Esophagus squamous epithelium (tissue), 5 donors: ENCODE measurements at regions not wholly inside any gene's neighbourhood (a gene's known extent, or its start where the extent isn't known, plus 50 kb on each side); places are given as distances from the start of the nearest gene placed in this dataset.

ENCODE experiments used
- DNase-seq: peaks from one replicate; lab custom pipeline; 2025; lab: John Stamatoyannopoulos, UW
- H3K27ac ChIP-seq, 4 donors: fragments of 200-600 bp; sonication (generic); one replicate each; pipeline ENCODE4 v1.5.1; 2016 to 2019; ENCODE audit warnings: mild to moderate bottlenecking in 1 of 4
- H3K27me3 ChIP-seq, 4 donors: fragments of 200-600 bp; sonication (generic); 1 replicate in 3 of 4; 2 replicates in 1 of 4; pipeline versions ENCODE4 v1.5.1 to v1.6.0; 2017 to 2021; ENCODE audit warnings: antibody characterized with exemption in 1 of 4
- H3K36me3 ChIP-seq, 3 donors: fragments of 200-600 bp; sonication (generic); one replicate each; pipeline ENCODE4 v1.5.1; 2016 to 2019
- H3K4me1 ChIP-seq, 3 donors: fragments of 200-600 bp; sonication (generic); one replicate each; pipeline ENCODE4 v1.5.1; 2017 to 2019
- H3K4me3 ChIP-seq, 4 donors: fragments of 200-600 bp; sonication (generic); 1 replicate in 3 of 4; 2 replicates in 1 of 4; pipeline ENCODE4 v1.5.1; 2016 to 2019; ENCODE audit warnings: mild to moderate bottlenecking in 2 of 4, moderate library complexity in 1 of 4
- H3K9me3 ChIP-seq, 3 donors: fragments of 200-600 bp; sonication (generic); one replicate each; pipeline ENCODE4 v1.5.1; 2016 to 2019
- CTCF ChIP-seq, 6 experiments: fragments of 450-650 bp in 4 of 6; fragments of 200-600 bp in 2 of 6; sonication (generic) in 2 of 6; IDR thresholded peaks; one replicate each; pipeline ENCODE4 v1.5.1; 2016 to 2019; ENCODE audit warnings: antibody characterized with exemption in 6 of 6, mild to moderate bottlenecking in 4 of 6, moderate library complexity in 4 of 6
- POLR2A ChIP-seq, 4 donors: fragments of 450-650 bp; IDR thresholded peaks; one replicate each; pipeline ENCODE4 v1.6.1; 2017; ENCODE audit warnings: antibody characterized with exemption in 4 of 4, mild to moderate bottlenecking in 4 of 4, moderate library complexity in 3 of 4
- WGBS, 2 donors: methylation state at CpG; one replicate each; pipeline ENCODE4 v1.1.5; 2018; 5-methylcytosine and 5-hydroxymethylcytosine counted together
- intact Hi-C: fragments of 100-400 bp; cut with DNase I; formaldehyde crosslinking; loops from one replicate; pipeline ENCODE4 v1.15.0; 2022
- donor health status: DM: yes; HTN: yes; CAD: no.

- Histone ChIP-seq H3K9me3 (no peaks in the 10 kb centered on the region), H3K27ac (no peak overlapping the region), H3K36me3 (no peaks in the 10 kb centered on the region), H3K4me1 (no peaks in the 10 kb centered on the region), H3K4me3 (no peak overlapping the region), H3K27me3 (peaks cover 0 to 73% (median 0%) of the 10 kb centered on the region in 4 donors)
- TF ChIP-seq CTCF (IDR thresholded peaks at IDR 0.05) (no peak), POLR2A (IDR thresholded peaks at IDR 0.05) (no peak)
- no peak for DNase-seq
- WGBS, 2 donors, result 88 to 100% methylated on average over 3 of the region's 3 CpGs
- intact Hi-C loops, result no loop called here
Observed at GRCh38 chr17:5635949-5636348, 51.6 kb upstream of the NLRP1 start.

- TF ChIP-seq CTCF (IDR thresholded peaks at IDR 0.05) (no peak), POLR2A (IDR thresholded peaks at IDR 0.05) (no peak)
- no peaks in the 10 kb centered on the region for H3K9me3 ChIP-seq
- H3K27me3 ChIP-seq, result peaks cover 0 to 72% (median 0%) of the 10 kb centered on the region in 4 donors
- WGBS, 2 donors, result 38 to 57% methylated on average over 1 of the region's 2 CpGs
- no peaks in the 10 kb centered on the region for H3K4me1 ChIP-seq
- intact Hi-C loops, result no loop called here
- DNase-seq, result no peak
- no peak overlapping the region for H3K4me3 ChIP-seq
- no peaks in the 10 kb centered on the region for H3K36me3 ChIP-seq
- no peak overlapping the region for H3K27ac ChIP-seq
Observed at GRCh38 chr17:5638596-5638995, 54.3 kb upstream of the NLRP1 start.

- TF ChIP-seq POLR2A (IDR thresholded peaks at IDR 0.05) (no peak), CTCF (IDR thresholded peaks at IDR 0.05) (no peak)
- Histone ChIP-seq H3K4me1 (no peaks in the 10 kb centered on the region), H3K36me3 (no peaks in the 10 kb centered on the region), H3K4me3 (no peak overlapping the region), H3K27me3 (peaks cover 0 to 60% (median 0%) of the 10 kb centered on the region in 4 donors), H3K27ac (no peak overlapping the region), H3K9me3 (no peaks in the 10 kb centered on the region)
- DNase-seq, result no peak
- intact Hi-C loops, result no loop called here
- 88% methylated on average over 1 of the region's 2 CpGs; no CpG with 5 or more reads in 1 of the 2 donors for WGBS, 2 donors
Observed at GRCh38 chr17:5640726-5641125, 56.4 kb upstream of the NLRP1 start.

- Histone ChIP-seq H3K27me3 (peaks cover 0 to 52% (median 0%) of the 10 kb centered on the region in 4 donors), H3K4me1 (no peaks in the 10 kb centered on the region), H3K36me3 (no peaks in the 10 kb centered on the region), H3K27ac (no peak overlapping the region), H3K9me3 (no peaks in the 10 kb centered on the region), H3K4me3 (no peak overlapping the region)
- DNase-seq, result no peak
- 90 to 96% methylated on average over 4 of the region's 4 CpGs for WGBS, 2 donors
- no peak for TF ChIP-seq CTCF (IDR thresholded peaks at IDR 0.05)
- intact Hi-C loops, result no loop called here
Observed at GRCh38 chr17:5642752-5643151, 58.4 kb upstream of the NLRP1 start.

- Histone ChIP-seq H3K9me3 (no peaks in the 10 kb centered on the region), H3K27me3 (peaks cover 0 to 44% (median 0%) of the 10 kb centered on the region in 4 donors), H3K27ac (no peak overlapping the region), H3K36me3 (no peaks in the 10 kb centered on the region), H3K4me3 (no peak overlapping the region), H3K4me1 (no peaks in the 10 kb centered on the region)
- DNase-seq, result no peak
- intact Hi-C loops, result no loop called here
- WGBS, 2 donors, result 100% methylated on average over 1 to 2 of the region's 3 CpGs
- no peak for TF ChIP-seq CTCF (IDR thresholded peaks at IDR 0.05)
- TF ChIP-seq POLR2A (IDR thresholded peaks at IDR 0.05), result no peak
Observed at GRCh38 chr17:5644065-5644464, 59.8 kb upstream of the NLRP1 start.
